ENCODE measurements at regions not wholly inside any gene's neighbourhood (a gene's known extent, or its start where the extent isn't known, plus 50 kb on each side); places are given as distances from the start of the nearest gene placed in this dataset.

DNA sequence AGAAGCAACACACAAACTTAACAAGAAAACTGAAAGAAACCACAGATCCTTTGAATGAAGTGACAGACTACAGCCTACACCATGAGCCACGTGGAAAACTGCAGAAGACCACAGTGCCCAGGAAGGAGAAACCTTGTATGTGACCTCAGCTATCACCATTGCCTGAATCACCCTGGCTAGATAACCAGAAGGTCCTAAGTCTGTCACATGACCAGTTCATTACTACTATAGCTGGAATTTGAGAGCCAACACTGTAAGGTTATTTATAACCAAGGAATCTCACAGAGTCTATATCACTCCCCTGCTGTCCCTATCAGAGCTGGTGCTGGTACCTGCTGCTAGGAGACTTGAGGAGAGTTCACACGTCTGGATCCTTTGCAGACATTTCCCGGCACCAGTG lies 90.3 kb upstream of the FBXL17 start:
- H3K9me3 Mint-ChIP-seq (ENCODE audit: unreplicated experiment), result peaks cover 5% of the 10 kb centered on the region
- no peak overlapping the region for H3K27ac ChIP-seq (ENCODE audit: low read depth, low read length)

DNA sequence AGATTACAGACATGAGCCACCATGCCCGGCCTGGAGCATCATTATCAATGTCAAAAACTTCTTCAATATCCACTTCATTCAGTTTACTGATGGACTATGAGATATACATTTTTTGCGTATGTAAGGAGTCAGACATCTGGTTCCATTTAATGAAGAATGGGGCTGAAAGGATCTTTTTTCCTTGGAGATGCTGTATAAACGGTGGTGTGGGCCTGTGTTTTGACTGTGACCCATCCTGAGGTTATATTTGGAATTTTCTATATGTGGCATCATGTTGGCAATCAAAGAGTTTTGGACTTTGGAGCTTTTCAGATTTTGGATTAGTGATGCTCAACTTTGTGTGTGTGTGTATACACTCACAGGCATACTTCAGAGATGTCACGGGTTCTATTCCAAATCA lies 85.7 kb upstream of the FBXL17 start:
- TF ChIP-seq, protein P1, sequence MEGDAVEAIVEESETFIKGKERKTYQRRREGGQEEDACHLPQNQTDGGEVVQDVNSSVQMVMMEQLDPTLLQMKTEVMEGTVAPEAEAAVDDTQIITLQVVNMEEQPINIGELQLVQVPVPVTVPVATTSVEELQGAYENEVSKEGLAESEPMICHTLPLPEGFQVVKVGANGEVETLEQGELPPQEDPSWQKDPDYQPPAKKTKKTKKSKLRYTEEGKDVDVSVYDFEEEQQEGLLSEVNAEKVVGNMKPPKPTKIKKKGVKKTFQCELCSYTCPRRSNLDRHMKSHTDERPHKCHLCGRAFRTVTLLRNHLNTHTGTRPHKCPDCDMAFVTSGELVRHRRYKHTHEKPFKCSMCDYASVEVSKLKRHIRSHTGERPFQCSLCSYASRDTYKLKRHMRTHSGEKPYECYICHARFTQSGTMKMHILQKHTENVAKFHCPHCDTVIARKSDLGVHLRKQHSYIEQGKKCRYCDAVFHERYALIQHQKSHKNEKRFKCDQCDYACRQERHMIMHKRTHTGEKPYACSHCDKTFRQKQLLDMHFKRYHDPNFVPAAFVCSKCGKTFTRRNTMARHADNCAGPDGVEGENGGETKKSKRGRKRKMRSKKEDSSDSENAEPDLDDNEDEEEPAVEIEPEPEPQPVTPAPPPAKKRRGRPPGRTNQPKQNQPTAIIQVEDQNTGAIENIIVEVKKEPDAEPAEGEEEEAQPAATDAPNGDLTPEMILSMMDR (IDR thresholded peaks at IDR 0.05; ENCODE audit: insufficient read depth, low read depth, low read length), result no peak
- TF ChIP-seq EZH2 (IDR thresholded peaks at IDR 0.05; ENCODE audit: insufficient read depth, low read length), result no peak
- no peak for FAIRE-seq

More for the DNA sequence above, 90.3 kb upstream of the FBXL17 start:
- Mint-ChIP-seq H3K27ac (ENCODE audit: unreplicated experiment) (no peak overlapping the region), H3K36me3 (ENCODE audit: low read depth, unreplicated experiment) (no peaks in the 10 kb centered on the region), H3K4me3 (ENCODE audit: unreplicated experiment) (no peak overlapping the region), H3K27me3 (ENCODE audit: low read depth, unreplicated experiment) (no peaks in the 10 kb centered on the region), H3K4me1 (ENCODE audit: low read depth, unreplicated experiment) (no peaks in the 10 kb centered on the region)
- Histone ChIP-seq H3K4me1 (ENCODE audit: insufficient read depth, low read length) (no peaks in the 10 kb centered on the region), H3K79me2 (ENCODE audit: insufficient read depth, low read length) (no peaks in the 10 kb centered on the region), H2AFZ (ENCODE audit: low read depth, low read length) (no peak overlapping the region), H3K9ac (ENCODE audit: low read length) (no peak overlapping the region), H3K4me2 (ENCODE audit: low read length) (no peak overlapping the region), H3K36me3 (ENCODE audit: insufficient read depth, low read length) (no peaks in the 10 kb centered on the region), H4K20me1 (ENCODE audit: insufficient read depth, low read length) (no peaks in the 10 kb centered on the region), H3K9me3 (ENCODE audit: insufficient read depth, low read depth, low read length) (no peaks in the 10 kb centered on the region), H3K27me3 (ENCODE audit: insufficient read depth, low read length) (no peaks in the 10 kb centered on the region), H3K4me3 (ENCODE audit: insufficient read depth, low read depth, low read length) (no peak overlapping the region)
- TF ChIP-seq EZH2 (IDR thresholded peaks at IDR 0.05; ENCODE audit: insufficient read depth, low read length), result no peak
- TF ChIP-seq, protein P1 (IDR thresholded peaks at IDR 0.05; ENCODE audit: insufficient read depth, low read depth, low read length), result no peak
- DNase-seq (ENCODE audit: low read depth), result no peak
- FAIRE-seq, result no peak

DNA sequence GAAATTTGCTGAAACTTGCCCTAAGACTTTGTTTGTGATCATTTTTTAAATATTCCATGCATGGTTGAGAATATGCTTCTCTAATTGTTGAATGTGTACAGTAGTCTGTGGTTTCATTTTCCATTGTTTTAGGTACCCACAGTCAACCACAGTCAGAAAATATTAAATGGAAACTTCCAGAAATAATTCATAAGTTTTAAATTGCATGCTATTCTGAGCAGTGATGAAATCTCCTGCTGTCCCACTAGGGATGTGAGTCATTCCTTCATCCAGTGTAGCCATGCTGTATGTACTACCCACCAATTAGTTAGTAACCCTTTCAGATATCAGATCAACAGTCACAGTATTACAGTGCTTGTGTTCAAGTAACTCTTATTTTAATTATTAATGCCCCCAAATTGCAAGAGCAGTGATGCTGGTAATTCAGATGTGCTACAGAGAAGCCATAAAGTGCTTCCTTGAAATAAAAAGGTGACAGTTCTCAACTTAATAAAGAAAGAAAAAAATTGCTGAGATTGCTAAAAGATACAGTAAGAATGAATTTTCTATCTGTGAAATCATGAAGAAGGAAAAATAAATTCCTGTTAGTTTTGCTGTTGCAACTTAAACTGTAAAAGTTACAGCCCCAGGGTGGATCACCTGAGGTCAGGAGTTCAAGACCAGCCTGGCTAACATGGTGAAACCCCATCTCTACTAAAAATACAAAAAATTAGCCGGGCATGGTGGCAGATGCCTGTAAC lies 79.9 kb upstream of the FBXL17 start:
- Histone ChIP-seq H3K4me3 (ENCODE audit: insufficient read depth, low read depth, low read length) (no peak overlapping the region), H3K27me3 (ENCODE audit: insufficient read depth, low read length) (no peaks in the 10 kb centered on the region), H3K9ac (ENCODE audit: low read length) (no peak overlapping the region), H3K4me1 (ENCODE audit: insufficient read depth, low read length) (no peaks in the 10 kb centered on the region), H3K27ac (ENCODE audit: low read depth, low read length) (no peak overlapping the region), H2AFZ (ENCODE audit: low read depth, low read length) (no peak overlapping the region), H4K20me1 (ENCODE audit: insufficient read depth, low read length) (no peaks in the 10 kb centered on the region), H3K79me2 (ENCODE audit: insufficient read depth, low read length) (no peaks in the 10 kb centered on the region), H3K9me3 (ENCODE audit: insufficient read depth, low read depth, low read length) (no peaks in the 10 kb centered on the region), H3K36me3 (ENCODE audit: insufficient read depth, low read length) (no peaks in the 10 kb centered on the region), H3K4me2 (ENCODE audit: low read length) (no peak overlapping the region)
- DNase-seq (ENCODE audit: low read depth) (peak; percentile 45), FAIRE-seq (no peak)
- H3K9me3 Mint-ChIP-seq (ENCODE audit: unreplicated experiment), result no peaks in the 10 kb centered on the region
- peaks cover 9% of the 10 kb centered on the region for H3K4me1 Mint-ChIP-seq (ENCODE audit: low read depth, unreplicated experiment)
- TF ChIP-seq, protein P1 (IDR thresholded peaks at IDR 0.05; ENCODE audit: insufficient read depth, low read depth, low read length), result no peak
- no peak for TF ChIP-seq EZH2 (IDR thresholded peaks at IDR 0.05; ENCODE audit: insufficient read depth, low read length)
- no peak overlapping the region for H3K27ac Mint-ChIP-seq (ENCODE audit: unreplicated experiment)
- no peaks in the 10 kb centered on the region for H3K36me3 Mint-ChIP-seq (ENCODE audit: low read depth, unreplicated experiment)
- H3K27me3 Mint-ChIP-seq (ENCODE audit: low read depth, unreplicated experiment), result no peaks in the 10 kb centered on the region
- no peak overlapping the region for H3K4me3 Mint-ChIP-seq (ENCODE audit: unreplicated experiment)

More for the DNA sequence above, 85.7 kb upstream of the FBXL17 start:
- H3K27me3 Mint-ChIP-seq (ENCODE audit: low read depth, unreplicated experiment), result no peaks in the 10 kb centered on the region
- no peaks in the 10 kb centered on the region for H3K4me1 Mint-ChIP-seq (ENCODE audit: low read depth, unreplicated experiment)
- no peak overlapping the region for H3K27ac Mint-ChIP-seq (ENCODE audit: unreplicated experiment)
- no peaks in the 10 kb centered on the region for H3K27me3 ChIP-seq (ENCODE audit: insufficient read depth, low read length)
- no peak overlapping the region for H3K4me2 ChIP-seq (ENCODE audit: low read length)
- H3K9me3 ChIP-seq (ENCODE audit: insufficient read depth, low read depth, low read length), result no peaks in the 10 kb centered on the region
- peaks cover 5% of the 10 kb centered on the region for H3K9me3 Mint-ChIP-seq (ENCODE audit: unreplicated experiment)
- no peaks in the 10 kb centered on the region for H3K79me2 ChIP-seq (ENCODE audit: insufficient read depth, low read length)
- H3K4me1 ChIP-seq (ENCODE audit: insufficient read depth, low read length), result no peaks in the 10 kb centered on the region
- H4K20me1 ChIP-seq (ENCODE audit: insufficient read depth, low read length), result no peaks in the 10 kb centered on the region
- no peak overlapping the region for H3K4me3 Mint-ChIP-seq (ENCODE audit: unreplicated experiment)
- H3K36me3 Mint-ChIP-seq (ENCODE audit: low read depth, unreplicated experiment), result no peaks in the 10 kb centered on the region
- no peak overlapping the region for H3K4me3 ChIP-seq (ENCODE audit: insufficient read depth, low read depth, low read length)
- DNase-seq (ENCODE audit: low read depth), result no peak
- H3K27ac ChIP-seq (ENCODE audit: low read depth, low read length), result no peak overlapping the region
- H3K9ac ChIP-seq (ENCODE audit: low read length), result no peak overlapping the region
- no peaks in the 10 kb centered on the region for H3K36me3 ChIP-seq (ENCODE audit: insufficient read depth, low read length)
- H2AFZ ChIP-seq (ENCODE audit: low read depth, low read length), result no peak overlapping the region

Measured in astrocyte (in vitro differentiated cells and primary cell).